Inflammatory macrophage treated with lipopolysaccharide for 1 hour (primary cell): ENCODE measurements at regions not wholly inside any gene's neighbourhood (a gene's known extent, or its start where the extent isn't known, plus 50 kb on each side); places are given as distances from the start of the nearest gene placed in this dataset.

Experiments
- DNase-seq, 2 donors: peaks; one replicate each; pipeline ENCODE4 v3.0.0-alpha.2; 2020 to 2022

DNA sequence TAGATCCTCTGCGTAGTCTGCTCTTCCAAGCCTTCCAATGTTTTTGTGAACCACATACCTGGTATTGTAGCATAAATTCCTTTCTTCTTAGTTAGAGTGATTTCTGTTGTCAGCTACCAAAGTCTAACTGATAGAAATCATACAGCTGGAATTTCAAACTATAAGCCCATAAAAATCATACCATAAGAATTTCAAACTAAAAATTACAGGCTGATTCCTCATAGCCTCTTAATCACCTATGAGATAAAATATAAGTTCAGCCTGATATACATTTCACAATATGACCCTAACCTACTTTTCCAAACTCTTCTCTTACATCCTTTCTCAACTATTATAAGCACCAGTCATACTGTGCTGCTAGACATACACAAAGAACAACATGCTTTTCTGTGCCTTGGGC lies 64.8 kb downstream of the PTHLH start:
- DNase-seq: no peak

DNA sequence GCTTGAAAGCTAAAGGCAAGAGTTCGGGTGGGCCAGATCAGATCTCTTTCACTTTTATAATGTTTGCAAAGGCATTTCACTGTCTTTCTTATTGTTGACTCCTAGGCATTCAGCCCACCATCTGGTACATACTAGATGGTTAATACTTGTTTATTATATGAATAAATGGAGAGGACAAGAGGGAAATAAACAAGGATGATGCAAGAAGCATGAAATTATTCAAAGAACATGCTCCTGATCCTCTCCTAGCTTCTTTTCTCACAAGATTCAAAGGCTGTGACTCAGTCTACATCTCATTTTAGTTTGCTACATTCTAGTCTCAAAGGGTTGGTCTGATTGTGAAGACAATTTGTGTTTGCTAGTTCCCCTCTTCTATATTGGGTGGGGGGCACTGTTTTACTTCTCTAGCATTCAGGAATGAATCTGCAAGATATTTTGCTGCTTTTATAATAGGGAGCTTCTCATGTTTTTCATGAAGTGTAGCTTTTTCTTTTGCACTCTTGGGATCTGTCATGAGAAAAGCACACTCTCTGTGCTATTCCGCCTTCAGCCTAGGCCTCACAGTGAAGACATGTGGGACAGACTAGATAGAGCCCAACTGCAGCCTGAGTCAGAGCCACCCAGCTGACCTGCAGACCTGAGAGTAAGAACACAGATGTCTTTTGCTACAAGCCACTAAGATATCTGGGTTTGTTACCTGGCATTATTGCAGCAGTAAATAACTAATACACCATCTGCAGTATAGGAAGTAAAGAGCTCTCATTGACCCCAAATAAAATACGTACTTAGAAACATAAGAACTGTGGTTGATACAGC lies 65.7 kb downstream of the PTHLH start:
- DNase-seq: no peak

DNA sequence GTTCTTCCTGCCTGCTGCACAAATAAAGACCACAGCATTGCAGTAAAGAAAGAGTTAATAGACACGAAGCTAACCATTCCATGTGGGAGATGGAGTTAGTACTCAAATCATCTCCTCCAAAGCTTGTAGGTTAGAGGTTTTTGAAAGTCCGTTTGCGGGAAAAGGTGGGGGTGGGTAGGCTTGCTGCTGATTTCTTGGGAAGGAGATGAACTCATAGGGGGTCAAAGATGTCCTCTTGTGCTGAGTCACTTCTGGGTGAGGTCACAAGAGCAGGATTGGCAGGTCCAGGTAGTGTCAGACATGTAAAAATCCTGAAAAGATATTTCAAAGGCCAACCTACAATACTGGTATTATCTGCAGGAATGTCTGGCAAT lies 66.4 kb downstream of the PTHLH start:
- DNase-seq: no peak

DNA sequence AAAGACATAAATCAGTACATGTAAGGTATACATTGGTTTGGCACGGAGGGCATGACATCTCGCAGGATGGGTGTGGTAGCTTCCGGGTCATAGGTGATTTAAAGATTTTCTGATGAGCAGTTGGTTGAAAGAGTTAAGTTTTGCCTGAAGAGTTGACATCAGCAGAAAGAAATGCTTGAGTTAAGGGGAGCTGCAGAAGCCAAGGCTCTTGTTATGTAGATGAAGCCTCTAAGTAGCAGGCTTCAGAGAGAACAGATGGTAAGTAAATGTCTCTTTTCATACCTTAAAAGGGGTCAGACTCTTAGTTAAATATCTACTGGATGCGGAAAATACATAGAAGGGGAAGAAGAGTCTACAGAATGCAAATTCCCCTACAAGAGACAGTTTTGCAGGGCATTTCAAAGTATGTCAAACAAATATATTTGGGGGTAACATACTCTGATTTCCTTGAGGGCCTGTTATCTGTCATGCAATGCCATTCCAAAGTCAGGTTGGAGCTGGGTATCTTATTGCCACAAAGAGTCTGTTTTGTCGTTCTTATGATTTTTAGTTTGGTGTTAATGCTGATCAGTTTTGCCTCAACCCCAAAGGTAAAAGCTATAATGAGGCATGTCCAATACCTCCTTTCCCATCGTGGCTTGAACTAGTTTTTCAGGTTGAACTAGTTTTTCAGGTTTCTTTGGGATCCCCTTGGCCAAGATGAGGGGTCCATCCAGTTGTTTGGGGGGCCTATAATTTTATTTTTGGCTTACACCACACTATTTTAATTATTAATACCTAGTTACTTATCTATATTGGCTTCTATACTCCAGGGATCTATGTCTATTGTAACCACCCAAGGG lies 67.0 kb downstream of the PTHLH start:
- no peak for DNase-seq

DNA sequence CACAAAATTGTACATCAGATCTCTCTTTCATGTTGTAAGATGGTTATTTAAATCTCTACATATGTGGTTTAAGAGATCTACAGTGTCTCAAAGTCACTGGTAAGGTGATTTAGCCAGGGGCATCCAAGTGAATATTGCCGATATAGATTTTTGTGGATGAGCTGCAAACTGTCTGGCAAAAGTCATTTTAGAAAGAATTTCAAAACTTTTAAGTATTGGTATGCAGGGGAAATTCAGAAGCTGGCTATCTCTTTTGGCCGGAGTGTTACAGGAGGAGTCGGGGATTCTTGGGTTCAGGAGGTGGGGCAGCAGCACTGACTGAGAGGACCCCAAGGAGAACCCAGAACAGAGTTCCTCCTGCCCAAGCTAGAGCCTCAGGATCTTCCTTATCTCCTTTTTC lies 69.9 kb downstream of the PTHLH start:
- DNase-seq: no peak

DNA sequence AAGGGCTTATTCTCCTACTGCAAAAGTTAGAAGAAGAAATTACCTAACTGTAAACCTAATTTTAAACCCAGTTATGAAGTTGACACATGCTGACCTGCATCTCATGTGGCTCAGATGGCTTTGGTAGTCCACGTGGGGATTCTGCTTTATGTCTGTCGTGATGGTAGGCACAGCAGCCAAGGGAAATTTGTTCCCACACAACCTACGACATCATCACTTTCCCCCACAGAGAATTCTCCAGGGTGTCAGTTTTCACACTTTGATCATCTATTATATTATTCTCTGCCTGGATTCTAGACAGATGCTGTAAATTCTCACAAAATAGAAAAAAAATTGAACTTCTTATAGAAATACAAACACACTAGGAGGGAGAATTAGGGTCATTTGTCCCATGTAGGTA lies 70.6 kb downstream of the PTHLH start:
- DNase-seq: no peak

DNA sequence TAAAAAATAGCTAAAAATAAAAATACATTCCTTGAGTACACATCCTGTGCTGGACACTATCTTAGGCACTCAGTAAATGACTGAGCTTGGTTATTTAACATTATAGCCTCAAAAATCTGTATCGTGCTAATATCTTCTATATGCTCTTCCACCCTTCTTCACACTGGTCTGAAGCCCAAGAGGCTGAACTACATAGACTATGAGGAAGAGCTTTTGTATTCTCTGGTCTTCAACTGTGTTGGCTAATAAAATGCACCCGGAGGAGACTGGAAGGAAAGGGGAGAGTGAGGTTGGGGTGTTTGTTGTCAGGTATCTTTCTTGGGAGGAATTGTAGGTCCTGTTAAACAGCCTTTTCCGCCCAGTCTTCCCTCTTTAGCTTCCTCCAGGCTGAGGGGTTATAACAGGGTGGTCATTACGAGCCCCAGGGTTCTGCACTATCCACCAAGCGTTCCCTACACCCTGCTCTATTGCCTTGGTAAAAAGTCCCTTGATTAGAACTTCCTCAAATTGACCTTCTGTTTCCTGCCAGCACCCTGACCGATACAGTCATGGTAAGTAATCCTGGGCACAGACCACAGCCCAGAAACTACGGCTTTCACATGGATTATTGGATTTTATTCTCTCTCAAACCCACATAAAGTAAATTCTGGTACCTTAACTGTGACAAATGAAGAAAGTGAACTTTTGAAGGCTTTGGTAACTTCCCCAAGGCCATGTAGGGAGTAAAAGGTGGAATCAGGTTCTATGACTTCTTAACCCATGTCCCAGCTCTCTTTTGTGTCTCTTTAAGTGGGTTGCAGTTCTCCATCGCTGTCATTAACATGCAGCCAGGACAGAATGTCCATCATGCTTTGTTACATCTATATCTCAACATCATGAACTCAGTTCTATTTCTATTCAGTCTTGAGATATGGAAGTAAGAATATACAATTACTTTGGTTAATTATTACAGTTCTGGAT lies 71.3 kb downstream of the PTHLH start:
- no peak for DNase-seq

DNA sequence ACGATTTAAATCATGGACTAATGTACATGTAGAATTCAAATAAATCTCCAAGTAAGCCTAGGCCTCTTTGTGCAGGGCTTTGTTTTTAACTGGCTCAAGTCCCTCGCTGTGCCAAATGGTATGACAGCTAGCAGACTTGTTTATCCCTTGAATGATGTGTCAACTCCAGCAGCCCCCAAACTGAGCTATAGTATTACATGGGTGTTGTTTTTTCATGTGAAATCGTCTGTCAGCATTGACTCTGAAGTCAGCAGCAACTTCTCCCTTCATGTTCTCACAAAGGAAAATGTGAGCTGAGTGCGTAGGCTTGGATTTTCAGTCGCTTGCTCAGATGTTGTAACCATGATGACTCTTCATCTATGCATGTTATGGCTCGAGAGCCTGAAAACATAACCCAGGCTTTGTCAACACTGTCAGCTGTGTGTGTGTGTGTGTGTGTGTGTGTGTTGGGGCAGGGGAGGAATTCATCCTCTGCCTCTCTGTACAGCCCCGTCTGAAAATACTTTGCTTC lies 73.3 kb downstream of the PTHLH start:
- DNase-seq: peak in 1 of 2 donors; percentile 3

DNA sequence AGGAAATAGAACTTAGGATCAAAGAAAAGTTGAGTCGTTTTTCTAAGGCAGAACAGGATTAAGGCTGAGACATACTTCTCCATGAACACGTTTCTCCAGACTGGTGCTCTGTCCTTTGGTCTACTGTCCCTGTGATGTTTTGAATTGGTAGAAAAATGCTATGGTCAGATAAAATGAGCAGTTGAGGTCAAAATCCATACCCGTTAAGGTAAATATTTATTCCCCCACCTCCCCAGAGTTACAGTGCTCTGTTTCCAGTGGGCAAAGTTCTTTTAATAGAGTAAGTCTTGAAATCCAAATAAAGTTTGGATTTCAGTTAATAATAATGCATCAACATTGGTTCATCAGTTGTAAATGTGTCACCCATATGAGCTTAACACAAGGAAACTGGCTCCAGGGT lies 74.5 kb downstream of the PTHLH start:
- DNase-seq: no peak

DNA sequence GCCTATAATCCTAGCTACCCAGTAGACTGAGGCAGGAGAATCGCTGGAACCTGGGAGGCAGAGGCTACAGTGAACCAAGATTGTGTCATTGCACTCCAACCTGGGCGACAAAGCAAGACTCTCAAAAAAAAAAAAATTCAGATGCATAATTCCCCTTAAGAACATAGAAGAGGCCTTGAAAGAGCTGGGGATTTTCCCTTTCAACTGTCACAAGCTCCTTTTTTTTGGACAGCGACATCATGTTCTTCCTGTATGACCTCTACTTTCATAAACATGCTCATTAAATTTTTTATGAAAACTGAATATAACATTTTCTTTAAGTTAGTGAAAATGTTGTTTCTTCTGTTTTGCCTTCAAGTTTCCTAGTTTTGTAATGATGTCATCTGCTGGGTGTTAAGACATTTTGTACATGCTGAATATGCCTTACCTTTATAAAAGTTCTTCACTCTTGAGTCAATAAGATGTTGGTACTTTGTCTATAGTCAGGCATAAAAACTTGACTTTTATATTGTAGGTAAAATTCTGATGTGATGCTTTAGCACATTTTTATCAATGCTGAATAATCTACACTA lies 76.0 kb downstream of the PTHLH start:
- no peak for DNase-seq

DNA sequence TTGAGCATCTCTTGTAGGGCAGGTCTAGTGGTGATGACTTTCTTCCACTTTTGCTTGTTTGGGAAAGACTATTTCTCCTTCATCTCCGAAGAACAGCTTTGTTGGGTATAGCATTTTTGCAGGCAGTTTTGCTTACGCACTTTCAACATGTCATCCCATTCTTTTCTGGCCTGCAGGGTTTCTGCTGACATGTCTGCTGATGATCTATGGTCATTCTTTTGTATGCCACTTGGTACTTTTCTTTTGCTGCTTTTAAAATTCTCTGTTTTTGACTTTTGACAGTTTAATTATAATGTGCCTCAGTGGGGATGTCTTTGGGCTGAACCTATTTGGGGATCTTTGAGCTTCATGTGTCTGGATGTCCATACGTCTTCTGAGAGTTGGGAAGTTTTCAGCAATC lies 78.2 kb downstream of the PTHLH start:
- DNase-seq: no peak

DNA sequence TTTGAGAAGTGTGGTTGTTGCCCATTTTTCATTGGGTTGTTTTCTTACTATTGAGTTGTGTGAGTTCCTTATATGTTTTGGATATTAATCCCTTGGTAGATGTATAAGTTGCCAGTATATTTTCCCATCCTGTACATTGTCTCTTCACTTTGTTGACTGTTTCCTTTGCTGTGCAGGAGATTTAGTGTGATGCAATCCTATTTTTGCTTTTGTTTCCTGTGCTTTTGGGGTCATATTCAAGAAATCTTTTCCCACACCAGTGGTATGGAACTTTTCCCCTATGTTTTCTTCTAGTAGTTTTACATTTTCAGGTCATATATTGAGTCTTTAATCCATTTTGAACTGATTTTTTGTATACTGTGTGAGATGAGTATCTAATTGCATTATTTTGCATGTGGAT lies 92.8 kb downstream of the PTHLH start:
- no peak for DNase-seq

DNA sequence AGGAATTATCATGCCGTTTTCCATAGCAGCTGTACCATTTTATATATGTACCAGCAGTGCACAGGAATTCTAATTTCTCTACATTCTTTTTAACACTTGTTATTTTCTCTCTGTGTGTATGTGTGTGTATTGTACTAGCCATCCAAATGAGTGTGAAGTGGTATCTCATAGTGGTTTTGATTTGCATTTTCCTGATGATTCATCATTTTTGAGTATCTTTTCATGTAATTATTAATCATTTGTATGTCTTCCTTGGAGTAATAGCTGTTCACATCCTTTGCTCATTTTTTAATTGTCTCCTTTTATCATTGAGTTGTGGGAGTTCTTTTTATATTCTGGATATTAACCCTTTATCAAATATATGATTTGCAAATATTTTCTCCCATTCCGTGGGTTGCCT lies 95.6 kb upstream of the MANSC4 start:
- DNase-seq: no peak

DNA sequence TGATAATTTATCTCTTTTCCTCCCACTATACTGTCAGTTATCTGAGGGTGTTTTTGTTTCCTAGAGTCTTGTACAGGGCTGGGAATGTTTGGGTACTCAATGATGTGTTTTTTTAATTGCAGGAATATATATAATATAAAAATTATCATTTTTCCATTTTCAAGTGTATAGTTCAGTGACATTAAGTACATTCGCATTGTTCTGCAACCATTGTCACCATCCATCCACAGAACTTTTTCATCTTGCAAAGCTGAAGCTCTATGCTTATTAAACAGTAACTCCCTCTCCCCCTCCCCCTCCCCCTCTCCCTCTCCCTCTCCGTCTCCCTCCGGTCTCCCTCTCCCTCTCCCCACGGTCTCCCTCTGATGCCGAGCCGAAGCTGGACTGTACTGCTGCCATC lies 93.0 kb upstream of the MANSC4 start:
- DNase-seq: no peak

DNA sequence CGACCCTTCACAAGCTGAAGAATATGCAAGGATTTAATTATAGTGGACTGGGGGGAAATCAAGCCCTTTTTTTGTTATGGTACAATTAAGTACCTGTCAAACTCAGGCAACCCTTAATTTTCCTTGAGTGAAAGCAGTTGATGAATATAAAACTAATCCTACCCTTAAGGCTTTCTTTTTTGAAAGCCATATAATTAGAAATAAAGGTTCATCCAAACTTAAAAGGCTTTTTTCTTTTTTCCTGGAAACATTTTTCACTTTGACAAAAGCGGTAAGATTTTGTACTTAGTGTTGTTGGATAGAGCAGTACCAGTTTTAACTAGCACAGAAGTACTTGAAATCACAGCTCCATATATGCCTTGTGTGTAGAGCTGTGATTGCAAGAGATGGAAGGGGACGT lies 91.9 kb upstream of the MANSC4 start:
- no peak for DNase-seq

DNA sequence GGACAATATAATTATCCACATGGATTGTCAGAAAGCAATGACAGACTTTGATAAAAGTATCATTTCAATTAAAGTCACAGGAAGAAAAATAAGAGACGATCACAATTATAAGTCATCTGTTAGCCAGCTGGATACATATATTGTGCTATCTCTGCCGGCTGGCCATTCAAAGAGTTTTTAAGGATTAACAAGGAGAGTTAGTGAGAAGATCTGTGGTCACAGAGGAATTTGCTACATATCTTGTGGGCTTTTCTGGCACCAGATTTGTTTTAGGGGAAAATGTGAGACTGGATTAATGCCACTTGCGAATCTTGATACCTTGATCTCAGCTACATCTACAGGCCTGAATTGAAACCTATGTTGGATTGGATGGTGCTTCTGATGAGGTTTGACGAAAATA lies 90.9 kb upstream of the MANSC4 start:
- DNase-seq: no peak

DNA sequence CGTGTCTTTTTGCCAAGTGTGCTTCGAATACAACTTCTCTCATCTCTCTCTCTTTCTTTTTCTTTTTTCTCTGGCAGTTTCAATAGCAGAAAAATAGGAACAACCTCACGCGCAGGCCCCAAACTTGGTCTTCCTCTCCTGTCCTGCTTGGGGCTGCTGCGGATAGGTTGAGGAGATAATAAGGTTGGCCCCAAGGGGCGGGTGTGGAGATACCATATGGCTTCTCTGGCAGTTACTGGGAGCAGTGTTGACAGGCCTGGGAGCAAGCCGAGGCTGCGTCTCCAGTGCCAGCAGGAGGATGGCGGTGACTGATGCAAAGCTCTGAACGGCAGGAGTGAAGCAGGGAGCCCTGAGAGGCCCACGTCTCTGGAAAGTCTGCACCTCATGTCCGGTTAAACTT lies 89.5 kb upstream of the MANSC4 start:
- DNase-seq: no peak

DNA sequence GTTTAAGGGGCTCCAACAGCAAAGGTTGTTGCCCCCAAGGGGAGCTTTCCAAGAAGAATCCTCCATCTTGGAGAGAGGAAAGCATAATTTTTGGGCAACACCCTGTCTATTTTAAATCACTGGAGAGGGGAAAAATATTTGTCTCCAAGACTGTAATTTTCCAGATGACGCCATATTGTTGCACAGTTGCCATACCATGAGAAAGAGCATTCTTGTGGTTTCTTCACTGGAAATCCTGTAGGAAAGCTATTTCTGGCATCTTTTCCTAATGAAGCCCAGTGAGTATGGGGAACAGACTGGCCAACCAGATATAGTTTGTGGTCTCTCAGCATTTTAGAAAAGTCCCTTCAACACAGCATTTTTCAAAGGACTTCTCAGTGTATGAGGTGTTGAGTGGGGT lies 88.1 kb upstream of the MANSC4 start:
- DNase-seq: no peak

DNA sequence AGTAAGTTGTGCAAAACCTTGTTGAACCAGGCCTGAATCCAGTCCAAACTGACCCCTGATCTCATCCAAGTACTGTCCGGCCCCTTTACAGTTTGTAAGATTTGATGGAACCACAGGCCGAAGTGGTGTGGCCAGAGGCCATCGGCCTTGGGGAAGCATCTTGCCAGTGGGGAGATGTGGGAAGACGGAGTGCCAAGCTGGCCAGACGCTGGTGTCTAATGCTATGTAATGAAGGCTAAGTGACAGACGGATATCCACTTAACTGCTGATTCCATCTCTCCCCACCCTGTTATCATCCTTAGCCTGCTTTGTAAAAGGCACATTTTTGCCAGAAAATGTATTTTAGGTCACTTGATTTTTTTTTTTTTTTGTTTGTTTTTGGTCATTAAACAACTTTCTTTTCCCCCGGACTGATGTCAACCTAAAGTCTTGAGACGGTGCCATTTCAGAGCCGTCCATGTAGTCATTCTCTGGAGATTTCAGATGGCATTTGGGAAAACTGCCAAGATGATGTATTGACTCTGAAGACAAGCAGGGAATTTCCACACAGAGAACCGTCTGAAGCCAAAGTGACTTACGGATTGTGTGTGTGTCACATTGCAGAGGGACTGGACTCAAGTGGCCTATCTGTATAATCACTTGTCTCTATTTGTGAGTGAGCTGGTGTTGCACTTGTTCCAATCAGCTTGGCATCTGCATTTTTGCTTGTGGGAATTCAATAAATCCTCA lies 86.5 kb upstream of the MANSC4 start:
- no peak for DNase-seq

DNA sequence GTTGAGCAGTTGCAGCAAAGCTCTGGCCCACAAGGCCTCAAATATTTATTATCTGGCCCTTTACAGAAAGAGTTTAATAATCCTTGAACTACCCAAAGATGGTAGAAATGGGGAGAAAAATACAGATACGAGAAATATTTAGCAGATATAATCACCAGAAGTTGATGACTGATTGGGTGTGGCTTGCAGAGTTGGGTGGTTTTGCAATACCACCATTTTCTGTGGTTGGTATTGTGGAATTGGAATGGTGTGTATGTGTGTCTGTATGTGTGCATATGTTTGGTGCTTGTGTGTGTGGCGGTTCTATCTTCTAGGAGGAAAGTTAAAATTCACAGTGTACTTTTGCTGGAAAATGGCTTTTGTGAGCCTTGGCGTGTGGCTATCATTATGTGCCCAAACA lies 85.4 kb upstream of the MANSC4 start:
- no peak for DNase-seq

DNA sequence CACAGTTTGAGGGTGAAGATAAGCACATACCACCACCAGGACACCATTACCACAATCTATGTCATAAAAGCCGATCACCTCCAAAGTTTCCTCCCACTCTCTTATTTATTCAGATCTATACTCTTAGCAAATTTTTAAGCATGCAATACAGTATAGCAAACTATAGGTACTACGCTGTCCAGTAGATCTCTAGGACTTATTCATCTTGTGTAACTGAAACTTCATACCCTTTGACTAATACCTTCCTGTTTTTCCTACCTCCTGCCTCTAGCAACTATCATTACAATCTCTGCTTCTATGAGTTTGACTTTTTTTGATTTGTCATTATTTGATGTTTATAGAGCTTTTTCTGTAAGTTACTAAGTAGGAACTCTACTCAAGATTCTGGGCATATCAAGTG lies 84.5 kb upstream of the MANSC4 start:
- no peak for DNase-seq

DNA sequence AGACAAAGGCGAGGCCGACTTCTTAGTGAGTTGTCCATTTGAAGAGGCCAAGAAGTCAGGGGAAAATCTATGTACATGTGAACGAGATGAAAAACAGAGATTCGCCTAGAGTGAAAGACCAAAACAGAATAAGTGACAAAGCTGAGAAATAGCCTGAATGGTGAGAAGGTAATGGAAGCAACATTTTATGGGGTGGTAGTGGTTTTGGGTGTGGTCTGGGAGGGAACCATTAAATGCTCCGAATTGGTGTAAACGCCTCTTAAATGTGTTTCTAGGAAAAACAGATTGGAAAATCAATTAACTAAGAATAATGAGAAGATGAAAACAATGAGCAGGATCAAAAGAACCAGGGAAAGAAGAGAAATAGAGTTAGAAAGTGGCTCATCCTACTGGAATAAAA lies 83.8 kb upstream of the MANSC4 start:
- no peak for DNase-seq
